Activated CD4-positive, alpha-beta memory T cell treated with anti-CD3 and anti-CD28 coated beads for 36 hours (primary cell): ENCODE measurements at regions not wholly inside any gene's neighbourhood (a gene's known extent, or its start where the extent isn't known, plus 50 kb on each side); places are given as distances from the start of the nearest gene placed in this dataset. TPM values are rescaled to one million over a fixed set of nuclear protein-coding genes. Genes with fewer than 3 reads are reported as not detected.

ENCODE experiments used
- CTCF ChIA-PET: fragments of 350-600 bp; sonication (Branson Sonifier 250); formaldehyde crosslinking; loops from one replicate; lab custom pipeline; 2021; ENCODE audit warnings: antibody characterized with exemption, inconsistent platforms; lab: Charles Lee
- POLR2A ChIA-PET: fragments of 350-600 bp; sonication (Branson Sonifier 250); formaldehyde crosslinking; loops from one replicate; lab custom pipeline; 2021; ENCODE audit warnings: antibody characterized with exemption; lab: Charles Lee
- DNase-seq: peaks from one replicate; pipeline ENCODE4 v3.0.0-alpha.2; 2020
- H3K27ac Mint-ChIP-seq: one replicate; pipeline ENCODE4 v1.8.0; 2021; ENCODE audit warnings: mixed read lengths
- H3K27me3 Mint-ChIP-seq: one replicate; pipeline ENCODE4 v1.8.0; 2021; ENCODE audit warnings: mixed read lengths
- H3K36me3 Mint-ChIP-seq: one replicate; pipeline ENCODE4 v1.8.0; 2021; ENCODE audit warnings: mixed read lengths
- H3K4me1 Mint-ChIP-seq: one replicate; pipeline ENCODE4 v1.8.0; 2021; ENCODE audit warnings: low read depth, mixed read lengths
- H3K4me3 Mint-ChIP-seq: one replicate; pipeline ENCODE4 v1.8.0; 2021; ENCODE audit warnings: mild to moderate bottlenecking, mixed read lengths
- H3K9me3 Mint-ChIP-seq: one replicate; pipeline ENCODE4 v1.8.0; 2021; ENCODE audit warnings: mixed read lengths
- intact Hi-C: fragments of 100-400 bp; cut with micrococcal nuclease; formaldehyde crosslinking; loops from one replicate; pipeline ENCODE4 v1.15.1; 2023
- microRNA-seq: library from miRNA; unstranded; fragments of <30 nt; microRNA quantifications from one replicate; pipeline ENCODE4 v1.2.0, GENCODE V29; 2022; ENCODE audit warnings: borderline number of aligned reads, borderline microRNAs expressed, borderline replicate concordance

DNA sequence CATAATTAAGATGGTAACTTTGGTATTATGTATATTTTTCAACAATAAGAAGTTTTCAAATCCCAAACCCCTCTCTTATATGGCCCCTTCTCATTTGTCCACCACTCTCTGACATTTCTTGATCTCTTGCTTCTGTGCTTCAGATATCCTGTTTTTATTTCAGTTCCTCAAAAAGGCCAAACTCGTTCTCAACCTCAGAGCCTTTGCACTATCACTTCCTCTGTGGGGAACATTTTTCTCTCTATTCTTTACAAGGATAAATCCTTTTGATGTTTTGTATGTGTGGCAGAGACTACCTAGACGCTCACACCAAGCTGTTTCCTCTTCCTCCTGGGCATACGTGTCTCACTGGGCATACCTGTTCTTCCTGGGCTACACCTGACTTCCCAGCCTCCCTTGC, 54.2 kb upstream of the FRMD4A start:
- CTCF ChIA-PET, result interaction anchor here (1.0 kb wide), 1 partner anchor 152 kb away, joined by 3 read pairs; no protein-coding TSS in a partner anchor
- H3K27ac Mint-ChIP-seq, result no peak overlapping the region
- H3K36me3 Mint-ChIP-seq, result no peaks in the 10 kb centered on the region
- peaks cover 54% of the 10 kb centered on the region for H3K4me1 Mint-ChIP-seq
- H3K27me3 Mint-ChIP-seq, result peaks cover 27% of the 10 kb centered on the region
- no peak for DNase-seq
- peaks cover 2% of the 10 kb centered on the region for H3K9me3 Mint-ChIP-seq
- POLR2A ChIA-PET, result no interaction called here
- intact Hi-C loops, result loop anchor here (5.0 to 10.0 kb wide), 2 partner anchors 492 to 570 kb away; partner anchors contain the start of genes DCLRE1C, MEIG1 and SUV39H2
- no peak overlapping the region for H3K4me3 Mint-ChIP-seq

DNA sequence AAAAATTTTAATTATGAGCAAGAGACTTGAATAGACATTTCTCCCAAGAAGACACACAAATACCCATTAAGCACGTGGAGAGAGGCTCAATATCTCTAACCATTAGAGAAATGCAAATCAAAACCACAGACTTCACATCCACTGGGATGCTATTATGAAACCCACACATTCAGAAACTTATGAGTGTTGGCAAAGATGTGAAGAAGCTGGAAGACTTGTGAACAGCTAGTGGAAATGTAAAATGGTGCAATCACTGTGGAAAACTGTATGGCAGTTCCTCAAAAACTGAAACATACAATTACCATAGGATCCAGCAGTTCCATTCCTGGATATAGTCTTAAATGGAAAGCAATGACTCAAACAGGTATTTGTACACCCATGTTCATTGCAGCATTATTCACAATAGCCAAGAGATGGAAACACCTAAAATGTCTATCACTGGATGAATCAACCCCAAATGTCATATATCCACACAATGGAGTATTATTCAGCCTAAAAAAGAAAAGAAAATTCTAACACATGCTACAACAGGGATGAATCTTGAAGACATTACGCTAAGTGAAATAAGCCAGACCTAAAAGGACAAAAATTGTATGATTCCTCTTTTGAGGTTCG, 53.5 kb upstream of the FRMD4A start:
- Mint-ChIP-seq H3K9me3 (peaks cover 2% of the 10 kb centered on the region), H3K4me3 (no peak overlapping the region), H3K36me3 (no peaks in the 10 kb centered on the region), H3K27me3 (peaks cover 29% of the 10 kb centered on the region), H3K27ac (no peak overlapping the region), H3K4me1 (peaks cover 47% of the 10 kb centered on the region)
- intact Hi-C loops, result loop anchor here (10.0 kb wide), 1 partner anchor 571 kb away; the partner anchor contains the start of genes DCLRE1C and MEIG1
- ChIA-PET CTCF (interaction anchor here (0.6 kb wide), 1 partner anchor 14 kb away, joined by 4 read pairs; no protein-coding TSS in a partner anchor), POLR2A (no interaction called here)
- DNase-seq, result no peak

DNA sequence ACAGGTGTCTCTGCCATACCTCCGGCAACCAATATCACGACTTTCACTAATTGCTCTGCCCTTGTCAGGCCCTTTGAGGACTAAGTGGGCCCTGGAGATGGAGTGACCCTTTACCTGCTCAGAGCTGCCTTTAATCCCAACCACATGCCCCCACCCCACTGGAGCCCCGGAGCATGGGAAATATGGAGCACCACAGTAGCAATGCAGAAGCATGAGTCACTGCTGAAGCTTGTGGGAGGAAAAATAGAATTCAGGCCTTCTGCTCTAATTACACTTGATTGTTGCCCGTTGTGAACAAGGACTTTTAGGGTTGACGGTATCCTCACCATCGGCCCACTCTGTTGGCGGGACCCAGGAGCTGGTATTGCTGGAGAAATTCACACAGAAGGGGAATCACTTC, 52.5 kb upstream of the FRMD4A start:
- CTCF ChIA-PET, result interaction anchor here (1.0 kb wide), 1 partner anchor 17 kb away, joined by 3 read pairs; no protein-coding TSS in a partner anchor

DNA sequence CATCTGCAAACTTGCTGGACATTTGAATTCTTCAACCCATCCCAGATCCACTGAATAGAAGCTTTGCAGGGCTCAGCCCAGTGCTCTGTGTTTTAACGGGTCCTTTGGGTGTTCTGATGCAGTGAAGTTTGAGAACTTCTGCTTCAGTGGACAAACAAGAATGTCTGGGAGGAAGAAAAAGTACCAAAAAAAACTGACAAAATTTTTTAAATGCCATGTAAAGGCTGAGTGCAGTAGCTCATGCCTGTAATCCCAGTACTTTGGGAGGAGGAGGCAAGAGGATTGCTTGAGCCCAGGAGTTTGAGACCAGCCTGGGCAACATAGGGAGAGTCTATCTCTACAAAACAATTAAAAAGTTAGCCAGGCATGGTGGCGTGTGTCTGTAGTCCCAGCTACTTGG, 51.8 kb upstream of the FRMD4A start:
- intact Hi-C loops, result loop anchor here (1.0 to 10.0 kb wide), 2 partner anchors 8 to 572 kb away; partner anchors contain the start of genes DCLRE1C and MEIG1
- CTCF ChIA-PET, result no interaction called here
- DNase-seq, result no peak
- Mint-ChIP-seq H3K4me3 (no peak overlapping the region), H3K27ac (no peak overlapping the region), H3K36me3 (no peaks in the 10 kb centered on the region), H3K27me3 (peaks cover 28% of the 10 kb centered on the region), H3K9me3 (no peaks in the 10 kb centered on the region), H3K4me1 (peaks cover 44% of the 10 kb centered on the region)
- POLR2A ChIA-PET, result interaction anchor here (0.5 kb wide), 1 partner anchor 878 kb away, joined by 4 read pairs; no protein-coding TSS in a partner anchor

More for the DNA sequence above, 52.5 kb upstream of the FRMD4A start:
- Mint-ChIP-seq H3K27me3 (peaks cover 29% of the 10 kb centered on the region), H3K4me1 (peaks cover 44% of the 10 kb centered on the region), H3K9me3 (peaks cover under 1% of the 10 kb centered on the region), H3K27ac (no peak overlapping the region), H3K4me3 (no peak overlapping the region), H3K36me3 (no peaks in the 10 kb centered on the region)
- intact Hi-C loops, result loop anchor here (10.0 kb wide), 1 partner anchor 572 kb away; the partner anchor contains the start of genes DCLRE1C and MEIG1
- DNase-seq, result no peak
- POLR2A ChIA-PET, result no interaction called here

DNA sequence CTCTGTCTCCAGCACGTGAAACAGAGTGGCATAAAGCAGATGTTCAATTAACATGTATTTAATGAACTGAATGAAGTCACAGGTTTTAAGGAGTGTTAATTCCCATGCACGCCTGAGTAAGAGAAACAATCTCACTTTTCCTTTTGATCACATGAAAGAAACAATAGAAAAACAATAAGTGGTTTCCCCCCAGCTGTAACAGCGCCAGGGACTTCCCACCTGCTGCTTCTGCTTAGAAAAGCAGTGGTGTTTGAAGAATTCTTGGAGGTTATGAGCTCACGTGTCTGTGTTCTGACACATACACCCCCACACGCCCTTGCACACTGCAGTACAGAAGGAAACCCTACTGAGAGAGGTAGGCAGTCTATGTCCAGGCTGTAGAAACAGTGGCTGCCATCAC, 51.3 kb upstream of the FRMD4A start:
- Mint-ChIP-seq H3K27me3 (peaks cover 28% of the 10 kb centered on the region), H3K9me3 (no peaks in the 10 kb centered on the region), H3K27ac (no peak overlapping the region), H3K4me1 (peaks cover 44% of the 10 kb centered on the region), H3K4me3 (no peak overlapping the region), H3K36me3 (no peaks in the 10 kb centered on the region)
- intact Hi-C loops, result loop anchor here (1.0 to 10.0 kb wide), 2 partner anchors 8 to 573 kb away; partner anchors contain the start of genes DCLRE1C and MEIG1
- DNase-seq, result peak; percentile 68
- POLR2A ChIA-PET, result interaction anchor here (0.5 kb wide), 1 partner anchor 877 kb away, joined by 4 read pairs; no protein-coding TSS in a partner anchor
- CTCF ChIA-PET, result no interaction called here

DNA sequence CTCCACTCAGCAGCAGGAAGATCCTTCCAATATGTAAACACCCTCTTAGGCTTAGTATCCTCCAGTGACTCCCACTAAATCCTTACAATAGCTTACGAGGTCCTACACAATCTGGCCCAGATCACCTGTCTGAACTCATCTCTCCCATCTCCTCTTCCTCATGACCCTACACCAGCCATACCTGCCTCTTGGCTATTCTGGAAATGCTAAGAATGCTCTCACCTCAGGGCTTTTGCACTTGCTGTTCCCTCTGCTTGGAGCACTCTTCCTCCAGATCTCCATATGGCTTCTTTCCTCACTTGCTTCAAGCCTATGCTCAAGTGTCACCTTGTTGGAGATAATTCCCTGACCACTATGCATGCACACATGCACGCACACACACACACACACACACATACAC, 50.8 kb upstream of the FRMD4A start:
- Mint-ChIP-seq H3K27ac (no peak overlapping the region), H3K4me3 (no peak overlapping the region), H3K4me1 (peaks cover 39% of the 10 kb centered on the region), H3K27me3 (peaks cover 27% of the 10 kb centered on the region), H3K36me3 (no peaks in the 10 kb centered on the region), H3K9me3 (no peaks in the 10 kb centered on the region)
- no peak for DNase-seq
- intact Hi-C loops, result loop anchor here (10.0 kb wide), 1 partner anchor 573 kb away; the partner anchor contains the start of genes DCLRE1C and MEIG1
- POLR2A ChIA-PET, result no interaction called here
- CTCF ChIA-PET, result no interaction called here

DNA sequence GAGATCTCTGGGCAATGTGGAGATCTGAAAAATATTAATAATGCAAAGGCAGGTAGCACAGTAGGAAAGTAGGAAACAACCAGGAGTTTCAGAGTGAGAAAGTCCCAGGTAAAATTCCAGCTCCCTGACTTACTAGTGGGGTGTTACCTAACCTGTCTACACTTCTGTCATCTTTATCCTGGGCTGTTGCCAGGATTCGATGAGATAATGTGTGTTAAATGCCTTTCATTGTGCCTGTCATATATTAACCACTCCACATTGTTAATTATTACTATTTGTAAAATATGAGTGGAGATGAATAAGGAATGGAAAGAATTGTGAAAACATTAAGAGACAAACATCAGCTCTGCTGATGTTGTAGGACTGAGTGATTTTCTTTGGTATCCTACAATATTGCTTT, 50.0 kb upstream of the FRMD4A start:
- Mint-ChIP-seq H3K4me3 (no peak overlapping the region), H3K36me3 (no peaks in the 10 kb centered on the region), H3K27ac (no peak overlapping the region), H3K27me3 (peaks cover 31% of the 10 kb centered on the region), H3K4me1 (peaks cover 32% of the 10 kb centered on the region), H3K9me3 (no peaks in the 10 kb centered on the region)
- ChIA-PET CTCF (interaction anchor here (1.0 kb wide), 1 partner anchor 54 kb away, joined by 3 read pairs; no protein-coding TSS in a partner anchor), POLR2A (no interaction called here)
- intact Hi-C loops, result loop anchor here (10.0 kb wide), 1 partner anchor 574 kb away; the partner anchor contains the start of genes DCLRE1C and MEIG1
- DNase-seq, result no peak

Small RNA genes in the stretch of these regions (microRNA-seq; reads per million reads assigned to microRNA genes)
- not detected for gene MIR1265
- gene MIR4293, result not detected
